Keratinocyte (primary cell): ENCODE measurements at regions not wholly inside any gene's neighbourhood (a gene's known extent, or its start where the extent isn't known, plus 50 kb on each side); places are given as distances from the start of the nearest gene placed in this dataset.

ENCODE experiments used
- DNase-seq: peaks from one replicate; pipeline ENCODE4 v3.0.0-alpha.2; 2011; ENCODE audit warnings: low read depth, missing footprints, low spot score
- FAIRE-seq: peaks from 2 replicates; lab custom pipeline; 2011; peaks lifted over from hg19 to GRCh38; lab: Jason Lieb, UNC
- H2AFZ ChIP-seq: 2 replicates; pipeline ENCODE4 v1.6.0; 2012; ENCODE audit warnings: low read length, control low read depth, inconsistent platforms; ENCODE audit not compliant: control insufficient read depth
- H3K27ac ChIP-seq: 2 replicates; pipeline ENCODE4 v1.5.1; 2011; ENCODE audit warnings: low read length; ENCODE audit not compliant: control insufficient read depth, insufficient read depth
- H3K27me3 ChIP-seq: 3 replicates; pipeline ENCODE4 v1.6.0; 2011; ENCODE audit warnings: low read length; ENCODE audit not compliant: control insufficient read depth, insufficient read depth; ENCODE audit errors: extremely low read depth
- H3K36me3 ChIP-seq, 2 experiments: 2 replicates in 1 of 2; 3 replicates in 1 of 2; pipeline ENCODE4 v1.5.1; 2011; ENCODE audit warnings: low read length in 2 of 2, mild to moderate bottlenecking in 1 of 2; ENCODE audit not compliant: control insufficient read depth in 2 of 2, insufficient read depth in 2 of 2; ENCODE audit errors: extremely low read depth in 1 of 2
- H3K4me1 ChIP-seq: 3 replicates; pipeline ENCODE4 v1.5.1; 2011; ENCODE audit warnings: low read length; ENCODE audit not compliant: control insufficient read depth, insufficient read depth; ENCODE audit errors: extremely low read depth
- H3K4me2 ChIP-seq: 3 replicates; pipeline ENCODE4 v1.6.0; 2011; ENCODE audit warnings: low read depth, low read length; ENCODE audit not compliant: control insufficient read depth, insufficient read depth; ENCODE audit errors: extremely low read depth
- H3K4me3 ChIP-seq, 3 experiments: fragments of 200-600 bp in 1 of 3; sonication (generic) in 1 of 3; 2 replicates in 2 of 3; 3 replicates in 1 of 3; pipeline ENCODE4 v1.5.1; 2011 to 2016; ENCODE audit warnings: low read length in 3 of 3, mild to moderate bottlenecking in 3 of 3, control low read depth in 2 of 3, inconsistent platforms in 1 of 3, low read depth in 1 of 3, mixed read lengths in 1 of 3, mixed run types in 1 of 3, moderate library complexity in 1 of 3; ENCODE audit not compliant: control insufficient read depth in 2 of 3, insufficient read depth in 2 of 3; ENCODE audit errors: extremely low read depth in 1 of 3
- H3K79me2 ChIP-seq: 2 replicates; pipeline ENCODE4 v1.6.0; 2012; ENCODE audit warnings: low read length; ENCODE audit not compliant: control insufficient read depth, insufficient read depth
- H3K9ac ChIP-seq: 3 replicates; pipeline ENCODE4 v1.6.0; 2011; ENCODE audit warnings: low read length; ENCODE audit not compliant: control insufficient read depth, insufficient read depth; ENCODE audit errors: extremely low read depth
- H3K9me1 ChIP-seq: 3 replicates; pipeline ENCODE4 v1.6.0; 2011; ENCODE audit warnings: low read length; ENCODE audit not compliant: control insufficient read depth, insufficient read depth; ENCODE audit errors: extremely low read depth
- H3K9me3 ChIP-seq: 2 replicates; pipeline ENCODE4 v1.5.1; 2012; ENCODE audit warnings: low read depth, low read length; ENCODE audit not compliant: control insufficient read depth
- H4K20me1 ChIP-seq: 3 replicates; pipeline ENCODE4 v1.6.0; 2011; ENCODE audit warnings: low read length; ENCODE audit not compliant: control insufficient read depth, insufficient read depth; ENCODE audit errors: extremely low read depth
- EZH2 ChIP-seq: IDR thresholded peaks from one replicate; pipeline ENCODE4 v1.6.1; 2012; ENCODE audit warnings: inconsistent platforms, mild to moderate bottlenecking, low read length, moderate library complexity
- dilution Hi-C: fragments of 300-500 bp; cut with MboI; formaldehyde crosslinking; loops from one replicate; pipeline ENCODE4 v1.7.0; 2020; ENCODE audit warnings: low sequenced_read_pairs; ENCODE audit not compliant: extremely low pct_ligation_motif_present
- TF ChIP-seq, protein P1 (sequence below), 3 experiments: IDR thresholded peaks in 1 of 3; conservative IDR thresholded peaks in 1 of 3; optimal IDR thresholded peaks in 1 of 3; 2 replicates in 2 of 3; 3 replicates in 1 of 3; pipeline versions ENCODE3 to v1.5.1; 2011; ENCODE audit warnings: low read length in 3 of 3, mild to moderate bottlenecking in 3 of 3, moderate library complexity in 2 of 3, control low read depth in 1 of 3, inconsistent platforms in 1 of 3; ENCODE audit not compliant: insufficient read depth in 2 of 3; ENCODE audit errors: extremely low read depth in 1 of 3

DNA sequence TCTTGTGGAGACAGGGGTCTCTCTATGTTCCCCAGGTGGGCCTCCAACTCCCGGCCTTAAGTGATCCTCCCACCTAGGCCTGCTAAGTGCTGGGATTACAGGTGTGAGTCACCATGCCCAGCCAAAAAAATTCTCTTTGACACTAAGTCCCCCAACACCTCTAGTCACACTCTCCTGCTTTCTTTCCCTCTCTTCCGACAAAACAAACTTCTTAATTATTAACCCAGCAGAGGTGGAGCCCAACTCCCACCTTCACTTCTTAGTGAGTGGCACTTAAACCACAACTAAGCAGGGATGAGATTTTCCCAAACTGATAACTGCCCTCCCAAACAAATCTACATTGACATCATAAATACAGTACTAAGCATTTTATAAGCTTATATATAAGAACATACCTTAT, 60.5 kb upstream of the PMAIP1 start:
- no peak for TF ChIP-seq EZH2
- TF ChIP-seq, protein P1, sequence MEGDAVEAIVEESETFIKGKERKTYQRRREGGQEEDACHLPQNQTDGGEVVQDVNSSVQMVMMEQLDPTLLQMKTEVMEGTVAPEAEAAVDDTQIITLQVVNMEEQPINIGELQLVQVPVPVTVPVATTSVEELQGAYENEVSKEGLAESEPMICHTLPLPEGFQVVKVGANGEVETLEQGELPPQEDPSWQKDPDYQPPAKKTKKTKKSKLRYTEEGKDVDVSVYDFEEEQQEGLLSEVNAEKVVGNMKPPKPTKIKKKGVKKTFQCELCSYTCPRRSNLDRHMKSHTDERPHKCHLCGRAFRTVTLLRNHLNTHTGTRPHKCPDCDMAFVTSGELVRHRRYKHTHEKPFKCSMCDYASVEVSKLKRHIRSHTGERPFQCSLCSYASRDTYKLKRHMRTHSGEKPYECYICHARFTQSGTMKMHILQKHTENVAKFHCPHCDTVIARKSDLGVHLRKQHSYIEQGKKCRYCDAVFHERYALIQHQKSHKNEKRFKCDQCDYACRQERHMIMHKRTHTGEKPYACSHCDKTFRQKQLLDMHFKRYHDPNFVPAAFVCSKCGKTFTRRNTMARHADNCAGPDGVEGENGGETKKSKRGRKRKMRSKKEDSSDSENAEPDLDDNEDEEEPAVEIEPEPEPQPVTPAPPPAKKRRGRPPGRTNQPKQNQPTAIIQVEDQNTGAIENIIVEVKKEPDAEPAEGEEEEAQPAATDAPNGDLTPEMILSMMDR (optimal IDR thresholded peaks at IDR 0.05 in 1 of 3, IDR thresholded peaks at IDR 0.05 in 1 of 3, conservative IDR thresholded peaks at IDR 0.05 in 1 of 3; ENCODE audit: extremely low read depth in 1 of 3, insufficient read depth in 2 of 3, low read length in 3 of 3) = no peak
- no peaks in the 10 kb centered on the region for H3K36me3 ChIP-seq
- no peak overlapping the region for H2AFZ ChIP-seq
- H3K9ac ChIP-seq = no peak overlapping the region
- H3K27me3 ChIP-seq = no peaks in the 10 kb centered on the region
- H3K9me1 ChIP-seq = no peaks in the 10 kb centered on the region
- no peak overlapping the region for H3K4me2 ChIP-seq
- FAIRE-seq (no peak), DNase-seq (no peak)
- peaks cover 7% of the 10 kb centered on the region for H3K4me1 ChIP-seq
- no peak overlapping the region for H3K27ac ChIP-seq
- no peaks in the 10 kb centered on the region for H3K9me3 ChIP-seq
- no peaks in the 10 kb centered on the region for H4K20me1 ChIP-seq
- H3K79me2 ChIP-seq = no peaks in the 10 kb centered on the region
- H3K4me3 ChIP-seq = no peak overlapping the region
- dilution Hi-C loops = no loop called here

DNA sequence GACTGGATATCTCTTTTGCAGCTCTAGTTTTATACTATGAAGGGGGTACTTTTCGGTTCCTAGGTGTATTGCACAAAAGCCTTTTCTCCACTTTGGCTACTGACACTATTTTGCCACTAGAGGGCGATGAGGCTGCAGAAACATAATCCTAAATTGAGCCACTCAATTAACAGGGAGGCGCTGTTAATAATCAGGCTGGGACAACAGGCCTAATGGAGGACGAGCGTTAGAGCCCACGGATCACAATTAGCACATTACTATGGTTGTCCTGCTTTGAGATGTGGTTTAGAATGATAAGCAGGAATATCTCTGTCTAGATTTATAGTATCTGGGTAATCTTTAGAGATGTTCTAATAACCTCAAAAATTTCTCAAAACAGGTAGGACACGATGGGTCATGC, 62.2 kb upstream of the PMAIP1 start:
- H3K9me3 ChIP-seq = no peaks in the 10 kb centered on the region
- DNase-seq (peak; percentile 23), FAIRE-seq (peak; percentile 81)
- H3K4me2 ChIP-seq = no peak overlapping the region
- H4K20me1 ChIP-seq = no peaks in the 10 kb centered on the region
- TF ChIP-seq EZH2 = no peak
- TF ChIP-seq, protein P1 (optimal IDR thresholded peaks at IDR 0.05 in 1 of 3, IDR thresholded peaks at IDR 0.05 in 1 of 3, conservative IDR thresholded peaks at IDR 0.05 in 1 of 3; ENCODE audit: extremely low read depth in 1 of 3, insufficient read depth in 2 of 3, low read length in 3 of 3) = peak; percentile 77 to 89 (median 79)
- H3K36me3 ChIP-seq = no peaks in the 10 kb centered on the region
- no peak overlapping the region for H3K4me3 ChIP-seq
- H3K9me1 ChIP-seq = no peaks in the 10 kb centered on the region
- no peaks in the 10 kb centered on the region for H3K27me3 ChIP-seq
- H2AFZ ChIP-seq = peak overlapping the region; percentile 46
- dilution Hi-C loops = no loop called here
- no peak overlapping the region for H3K9ac ChIP-seq
- H3K27ac ChIP-seq = no peak overlapping the region
- no peaks in the 10 kb centered on the region for H3K79me2 ChIP-seq
- H3K4me1 ChIP-seq = no peaks in the 10 kb centered on the region
